ENCODE measurements at regions not wholly inside any gene's neighbourhood (a gene's known extent, or its start where the extent isn't known, plus 50 kb on each side); places are given as distances from the start of the nearest gene placed in this dataset.

GRCh38 chr18:60508108-60508507, 135.5 kb upstream of the MC4R start:
- H3K4me3 Mint-ChIP-seq = no peak overlapping the region
- no peak for ATAC-seq (replicated peaks)

DNA sequence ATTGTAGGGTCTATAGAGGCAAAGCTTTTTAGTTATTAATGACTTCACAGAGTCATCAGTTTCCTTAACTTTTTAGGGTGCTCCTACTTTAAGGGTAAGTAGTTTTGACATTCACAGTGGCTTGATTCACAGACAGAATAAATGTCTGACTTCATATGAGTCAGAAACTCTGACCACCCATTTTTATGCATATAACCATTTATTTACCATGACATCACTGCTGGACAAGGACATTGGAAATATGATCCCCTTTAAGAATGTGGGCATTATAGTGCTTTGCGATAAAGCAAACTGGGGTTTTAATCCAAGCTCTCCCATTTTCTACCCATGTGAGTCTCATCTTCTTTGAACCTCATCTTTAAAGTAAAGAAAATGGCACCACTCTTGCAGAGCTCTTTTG, 162.0 kb upstream of the MC4R start:
- H3K27me3 Mint-ChIP-seq = no peaks in the 10 kb centered on the region
- H3K9me3 Mint-ChIP-seq = no peaks in the 10 kb centered on the region
- no peaks in the 10 kb centered on the region for H3K4me1 Mint-ChIP-seq
- no peaks in the 10 kb centered on the region for H3K36me3 Mint-ChIP-seq (ENCODE audit: low read depth)
- H3K27ac Mint-ChIP-seq = no peak overlapping the region
- H3K4me3 Mint-ChIP-seq = no peak overlapping the region
- no peak for ATAC-seq (replicated peaks)

More at GRCh38 chr18:60508108-60508507, 135.5 kb upstream of the MC4R start:
- Mint-ChIP-seq H3K36me3 (ENCODE audit: low read depth) (no peaks in the 10 kb centered on the region), H3K27ac (no peak overlapping the region), H3K4me1 (no peaks in the 10 kb centered on the region), H3K9me3 (no peaks in the 10 kb centered on the region), H3K27me3 (no peaks in the 10 kb centered on the region)

DNA sequence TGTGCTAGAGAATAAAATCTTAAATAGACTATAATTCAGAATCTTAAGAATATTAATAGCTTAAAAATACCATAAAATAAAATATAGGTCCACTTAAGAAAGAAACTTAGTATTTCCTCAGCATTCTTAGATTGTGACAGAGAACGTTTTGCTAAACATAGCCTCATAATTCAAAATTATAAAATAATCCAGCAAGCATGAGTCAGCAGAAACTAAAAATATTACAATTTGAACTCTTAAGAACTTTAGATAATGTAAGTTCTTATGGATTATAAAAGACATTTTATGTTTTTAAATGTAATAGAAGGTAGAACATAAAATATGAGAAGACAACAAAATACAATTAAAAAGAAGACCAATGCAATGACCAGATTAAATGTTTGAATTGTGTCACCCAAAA, 164.5 kb upstream of the MC4R start:
- no peaks in the 10 kb centered on the region for H3K36me3 Mint-ChIP-seq (ENCODE audit: low read depth)
- no peak overlapping the region for H3K27ac Mint-ChIP-seq
- no peak for ATAC-seq (replicated peaks)
- H3K27me3 Mint-ChIP-seq = no peaks in the 10 kb centered on the region
- H3K9me3 Mint-ChIP-seq = no peaks in the 10 kb centered on the region
- H3K4me3 Mint-ChIP-seq = no peak overlapping the region
- H3K4me1 Mint-ChIP-seq = no peaks in the 10 kb centered on the region

- Mint-ChIP-seq H3K9me3 (no peaks in the 10 kb centered on the region), H3K4me3 (no peak overlapping the region), H3K27me3 (no peaks in the 10 kb centered on the region), H3K36me3 (ENCODE audit: low read depth) (no peaks in the 10 kb centered on the region), H3K27ac (no peak overlapping the region), H3K4me1 (no peaks in the 10 kb centered on the region)
- ATAC-seq (replicated peaks) = no peak
These were observed 166.3 kb upstream of the MC4R start for GRCh38 chr18:60538891-60539290.

GRCh38 chr18:60541661-60542060, 169.1 kb upstream of the MC4R start:
- H3K9me3 Mint-ChIP-seq = no peaks in the 10 kb centered on the region
- H3K27me3 Mint-ChIP-seq = no peaks in the 10 kb centered on the region
- no peaks in the 10 kb centered on the region for H3K4me1 Mint-ChIP-seq
- H3K27ac Mint-ChIP-seq = no peak overlapping the region
- H3K36me3 Mint-ChIP-seq (ENCODE audit: low read depth) = no peaks in the 10 kb centered on the region
- H3K4me3 Mint-ChIP-seq = no peak overlapping the region
- no peak for ATAC-seq (replicated peaks)

DNA sequence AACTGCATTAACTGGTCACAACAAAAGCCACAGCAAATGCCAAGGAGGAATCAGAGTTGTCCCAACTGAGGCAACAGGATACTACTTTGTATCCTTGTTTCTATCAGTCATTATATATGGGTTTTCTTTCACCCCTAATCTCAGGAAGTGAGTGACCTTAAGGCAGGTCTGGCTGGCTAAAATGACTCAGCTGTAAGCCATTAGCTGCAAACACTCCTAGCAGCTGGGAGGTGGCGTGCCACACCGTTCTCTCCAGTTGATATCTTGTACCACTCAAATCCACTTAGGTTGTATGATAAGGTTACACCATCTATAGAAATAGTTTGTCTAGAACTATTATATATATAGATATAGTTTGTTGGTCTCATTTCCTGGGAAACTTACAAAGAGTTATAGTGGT, 171.1 kb upstream of the MC4R start:
- H3K4me3 Mint-ChIP-seq = no peak overlapping the region
- H3K27me3 Mint-ChIP-seq = no peaks in the 10 kb centered on the region
- no peaks in the 10 kb centered on the region for H3K9me3 Mint-ChIP-seq
- no peaks in the 10 kb centered on the region for H3K4me1 Mint-ChIP-seq
- H3K27ac Mint-ChIP-seq = no peak overlapping the region
- ATAC-seq (replicated peaks) = no peak
- H3K36me3 Mint-ChIP-seq (ENCODE audit: low read depth) = no peaks in the 10 kb centered on the region

- H3K27ac Mint-ChIP-seq = no peak overlapping the region
- no peaks in the 10 kb centered on the region for H3K36me3 Mint-ChIP-seq (ENCODE audit: low read depth)
- no peaks in the 10 kb centered on the region for H3K9me3 Mint-ChIP-seq
- H3K4me1 Mint-ChIP-seq = no peaks in the 10 kb centered on the region
- no peaks in the 10 kb centered on the region for H3K27me3 Mint-ChIP-seq
- ATAC-seq (replicated peaks) = no peak
- H3K4me3 Mint-ChIP-seq = no peak overlapping the region
These were observed 176.9 kb upstream of the MC4R start for GRCh38 chr18:60549338-60549960.

GRCh38 chr18:60552948-60553347, 180.4 kb upstream of the MC4R start:
- H3K9me3 Mint-ChIP-seq = no peaks in the 10 kb centered on the region
- no peak overlapping the region for H3K4me3 Mint-ChIP-seq
- no peaks in the 10 kb centered on the region for H3K36me3 Mint-ChIP-seq (ENCODE audit: low read depth)
- no peaks in the 10 kb centered on the region for H3K4me1 Mint-ChIP-seq
- H3K27ac Mint-ChIP-seq = no peak overlapping the region
- ATAC-seq (replicated peaks) = no peak
- H3K27me3 Mint-ChIP-seq = no peaks in the 10 kb centered on the region

DNA sequence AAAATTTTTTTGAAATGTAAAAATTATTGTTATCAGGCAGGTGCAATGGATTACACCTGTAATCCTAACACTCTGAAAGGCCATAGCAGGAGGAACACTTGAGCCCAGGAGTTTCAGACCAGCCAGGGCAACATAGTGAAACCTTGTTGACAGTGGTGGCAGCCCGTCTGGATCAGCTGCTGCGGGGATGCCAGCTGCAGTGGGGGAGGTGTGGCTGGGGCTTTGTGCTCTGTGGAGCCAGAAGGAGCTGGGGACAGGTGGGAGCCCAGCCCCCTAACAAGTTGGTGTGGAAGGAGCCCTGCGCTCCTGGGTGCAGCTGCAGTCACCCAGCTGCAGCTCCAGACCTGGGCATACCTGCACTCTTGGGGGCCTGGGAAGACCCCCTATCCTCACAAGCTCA, 182.4 kb upstream of the MC4R start:
- Mint-ChIP-seq H3K4me3 (no peak overlapping the region), H3K27ac (no peak overlapping the region), H3K36me3 (ENCODE audit: low read depth) (no peaks in the 10 kb centered on the region), H3K4me1 (no peaks in the 10 kb centered on the region), H3K9me3 (no peaks in the 10 kb centered on the region), H3K27me3 (no peaks in the 10 kb centered on the region)
- ATAC-seq (replicated peaks) = no peak

- no peaks in the 10 kb centered on the region for H3K36me3 Mint-ChIP-seq (ENCODE audit: low read depth)
- H3K27me3 Mint-ChIP-seq = no peaks in the 10 kb centered on the region
- H3K9me3 Mint-ChIP-seq = no peaks in the 10 kb centered on the region
- ATAC-seq (replicated peaks) = no peak
- H3K4me3 Mint-ChIP-seq = no peak overlapping the region
- H3K27ac Mint-ChIP-seq = no peak overlapping the region
- no peaks in the 10 kb centered on the region for H3K4me1 Mint-ChIP-seq
These were observed 183.1 kb upstream of the MC4R start for GRCh38 chr18:60555625-60556024.

DNA sequence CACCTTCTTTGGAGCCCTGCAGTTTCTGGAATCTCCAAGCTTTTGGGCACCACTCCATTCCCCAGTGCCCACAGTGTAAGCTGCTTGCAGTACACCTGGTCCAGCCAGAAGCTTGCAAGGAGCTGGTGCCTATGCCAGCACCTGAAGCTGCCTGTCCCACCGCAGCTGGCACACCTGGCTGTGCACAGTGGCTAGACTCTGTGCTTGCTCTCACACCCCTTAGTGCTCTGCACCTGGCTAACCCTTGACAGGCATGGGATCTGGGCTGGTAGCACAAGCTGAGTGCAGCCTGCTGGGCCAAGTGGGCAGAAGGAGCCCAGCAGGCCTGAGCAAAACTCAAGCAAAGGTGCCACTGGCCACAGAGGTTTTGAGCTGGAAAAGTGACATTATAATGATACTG, 183.8 kb upstream of the MC4R start:
- H3K36me3 Mint-ChIP-seq (ENCODE audit: low read depth) = no peaks in the 10 kb centered on the region
- ATAC-seq (replicated peaks) = no peak
- H3K9me3 Mint-ChIP-seq = no peaks in the 10 kb centered on the region
- H3K4me1 Mint-ChIP-seq = no peaks in the 10 kb centered on the region
- no peak overlapping the region for H3K27ac Mint-ChIP-seq
- no peak overlapping the region for H3K4me3 Mint-ChIP-seq
- no peaks in the 10 kb centered on the region for H3K27me3 Mint-ChIP-seq

DNA sequence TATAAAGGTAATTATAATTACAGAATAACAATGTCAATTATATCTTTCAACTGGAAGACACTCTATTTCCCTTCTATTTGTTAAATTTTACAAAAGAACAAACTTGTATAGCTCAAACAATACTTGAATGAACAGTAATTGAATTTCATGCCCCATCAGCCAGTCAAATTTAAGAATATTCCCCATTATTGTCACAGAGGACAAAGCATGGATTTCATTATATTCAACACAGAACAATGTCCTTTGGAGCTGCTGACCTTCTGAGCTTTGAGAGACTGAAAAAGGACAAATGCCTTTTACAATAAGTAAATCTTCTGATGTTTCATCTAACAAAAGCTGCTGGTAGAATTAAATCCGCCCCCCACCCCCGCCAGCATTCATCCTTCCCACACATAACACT, 187.5 kb upstream of the MC4R start:
- Mint-ChIP-seq H3K36me3 (ENCODE audit: low read depth) (no peaks in the 10 kb centered on the region), H3K27ac (no peak overlapping the region), H3K9me3 (no peaks in the 10 kb centered on the region), H3K27me3 (no peaks in the 10 kb centered on the region), H3K4me3 (no peak overlapping the region), H3K4me1 (no peaks in the 10 kb centered on the region)
- ATAC-seq (replicated peaks) = no peak

- Mint-ChIP-seq H3K27ac (no peak overlapping the region), H3K4me3 (no peak overlapping the region), H3K27me3 (no peaks in the 10 kb centered on the region), H3K9me3 (no peaks in the 10 kb centered on the region), H3K36me3 (ENCODE audit: low read depth) (no peaks in the 10 kb centered on the region), H3K4me1 (no peaks in the 10 kb centered on the region)
- ATAC-seq (replicated peaks) = no peak
These were observed 190.5 kb upstream of the MC4R start for GRCh38 chr18:60563082-60563481.

DNA sequence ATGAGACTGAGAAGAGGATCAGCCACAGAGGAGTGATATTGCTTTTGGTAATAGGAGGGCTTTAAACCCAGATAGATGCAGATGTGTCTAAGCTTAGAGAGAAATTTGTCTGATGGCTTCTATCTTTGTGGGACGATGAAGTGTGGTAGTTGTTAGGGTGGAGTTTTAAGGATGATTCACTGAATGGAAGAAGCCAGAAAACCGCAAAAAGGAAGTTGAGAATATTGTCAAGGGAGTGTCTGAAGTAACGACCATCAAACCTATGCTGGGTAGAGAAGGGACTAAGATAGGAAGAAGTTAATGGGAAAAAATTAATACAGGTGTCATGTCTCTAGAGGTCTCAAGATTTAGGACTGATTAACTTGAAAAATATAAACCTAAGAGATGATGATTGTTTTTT, 195.6 kb upstream of the MC4R start:
- no peak overlapping the region for H3K27ac Mint-ChIP-seq
- ATAC-seq (replicated peaks) = no peak

GRCh38 chr18:60570172-60570571, 197.6 kb upstream of the MC4R start:
- Mint-ChIP-seq H3K9me3 (peaks cover 4% of the 10 kb centered on the region), H3K27me3 (no peaks in the 10 kb centered on the region), H3K4me3 (no peak overlapping the region), H3K36me3 (ENCODE audit: low read depth) (no peaks in the 10 kb centered on the region), H3K4me1 (no peaks in the 10 kb centered on the region), H3K27ac (no peak overlapping the region)
- ATAC-seq (replicated peaks) = no peak

More for the DNA sequence above, 195.6 kb upstream of the MC4R start:
- Mint-ChIP-seq H3K9me3 (peaks cover 4% of the 10 kb centered on the region), H3K36me3 (ENCODE audit: low read depth) (no peaks in the 10 kb centered on the region), H3K27me3 (no peaks in the 10 kb centered on the region), H3K4me3 (no peak overlapping the region), H3K4me1 (no peaks in the 10 kb centered on the region)

DNA sequence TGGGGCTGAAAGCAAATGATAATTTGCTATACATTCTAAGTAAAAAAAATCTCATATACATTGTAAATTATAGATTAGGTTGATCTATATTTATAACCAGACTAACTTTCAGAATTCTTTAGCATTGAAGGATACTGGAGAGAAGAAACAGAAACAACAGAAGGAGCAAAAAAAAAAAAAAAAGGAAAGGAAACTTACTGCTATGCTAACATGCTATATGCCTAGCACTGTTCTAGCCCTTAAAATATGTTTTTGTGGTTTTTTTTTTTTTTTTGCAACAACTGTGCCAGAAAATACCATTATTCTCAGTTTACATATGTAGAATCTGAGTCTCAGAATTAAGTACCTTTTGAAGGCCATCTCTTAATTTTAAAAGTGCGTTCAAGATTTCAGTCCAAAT, 204.9 kb upstream of the MC4R start:
- no peaks in the 10 kb centered on the region for H3K36me3 Mint-ChIP-seq (ENCODE audit: low read depth)
- no peak overlapping the region for H3K4me3 Mint-ChIP-seq
- H3K27ac Mint-ChIP-seq = no peak overlapping the region
- H3K27me3 Mint-ChIP-seq = no peaks in the 10 kb centered on the region
- no peak for ATAC-seq (replicated peaks)
- peaks cover 4% of the 10 kb centered on the region for H3K9me3 Mint-ChIP-seq
- H3K4me1 Mint-ChIP-seq = no peaks in the 10 kb centered on the region
